ENCODE measurements at regions not wholly inside any gene's neighbourhood (a gene's known extent, or its start where the extent isn't known, plus 50 kb on each side); places are given as distances from the start of the nearest gene placed in this dataset.

GRCh38 chr3:182469086-182469485 lies 324.2 kb upstream of the ATP11B start:
- no peaks in the 10 kb centered on the region for H3K27me3 ChIP-seq
- no peaks in the 10 kb centered on the region for H3K36me3 ChIP-seq
- DNase-seq (ENCODE audit: low read depth in 1 of 2, low spot score in 1 of 2), result no peak
- no peak overlapping the region for H3K4me3 ChIP-seq
- no peaks in the 10 kb centered on the region for H3K4me1 ChIP-seq (ENCODE audit: low read depth)
- no peak for TF ChIP-seq CTCF (IDR thresholded peaks at IDR 0.05; ENCODE audit: low read depth, low read length)
- no peak overlapping the region for H3K27ac ChIP-seq
- no peaks in the 10 kb centered on the region for H3K9me3 ChIP-seq (ENCODE audit: low read depth)

GRCh38 chr3:182470187-182470586 lies 323.1 kb upstream of the ATP11B start:
- Histone ChIP-seq H3K27me3 (no peaks in the 10 kb centered on the region), H3K9me3 (ENCODE audit: low read depth) (no peaks in the 10 kb centered on the region), H3K27ac (no peak overlapping the region), H3K4me3 (no peak overlapping the region), H3K4me1 (ENCODE audit: low read depth) (no peaks in the 10 kb centered on the region), H3K36me3 (no peaks in the 10 kb centered on the region)
- no peak for TF ChIP-seq CTCF (IDR thresholded peaks at IDR 0.05; ENCODE audit: low read depth, low read length)
- no peak for DNase-seq (ENCODE audit: low read depth in 1 of 2, low spot score in 1 of 2)

GRCh38 chr3:182473191-182473710 lies 320.1 kb upstream of the ATP11B start:
- TF ChIP-seq CTCF (IDR thresholded peaks at IDR 0.05; ENCODE audit: low read depth, low read length), result no peak
- no peak overlapping the region for H3K27ac ChIP-seq

GRCh38 chr3:182478369-182478768 lies 314.9 kb upstream of the ATP11B start:
- Histone ChIP-seq H3K4me3 (no peak overlapping the region), H3K27ac (no peak overlapping the region), H3K9me3 (ENCODE audit: low read depth) (no peaks in the 10 kb centered on the region), H3K4me1 (ENCODE audit: low read depth) (peaks cover 2% of the 10 kb centered on the region), H3K27me3 (no peaks in the 10 kb centered on the region), H3K36me3 (no peaks in the 10 kb centered on the region)
- DNase-seq (ENCODE audit: low read depth in 1 of 2, low spot score in 1 of 2), result no peak
- TF ChIP-seq CTCF (IDR thresholded peaks at IDR 0.05; ENCODE audit: low read depth, low read length), result no peak

More at GRCh38 chr3:182473191-182473710, 320.1 kb upstream of the ATP11B start:
- DNase-seq (ENCODE audit: low read depth in 1 of 2, low spot score in 1 of 2), result no peak
- no peaks in the 10 kb centered on the region for H3K36me3 ChIP-seq
- no peaks in the 10 kb centered on the region for H3K27me3 ChIP-seq
- H3K9me3 ChIP-seq (ENCODE audit: low read depth), result no peaks in the 10 kb centered on the region
- no peak overlapping the region for H3K4me3 ChIP-seq
- H3K4me1 ChIP-seq (ENCODE audit: low read depth), result peaks cover 2% of the 10 kb centered on the region

GRCh38 chr3:182479419-182480336 lies 313.6 kb upstream of the ATP11B start:
- Histone ChIP-seq H3K4me3 (no peak overlapping the region), H3K27ac (no peak overlapping the region)

More at GRCh38 chr3:182479419-182480336, 313.6 kb upstream of the ATP11B start:
- TF ChIP-seq CTCF (IDR thresholded peaks at IDR 0.05; ENCODE audit: low read depth, low read length), result no peak
- H3K9me3 ChIP-seq (ENCODE audit: low read depth), result no peaks in the 10 kb centered on the region
- H3K36me3 ChIP-seq, result no peaks in the 10 kb centered on the region
- no peaks in the 10 kb centered on the region for H3K27me3 ChIP-seq
- no peak for DNase-seq (ENCODE audit: low read depth in 1 of 2, low spot score in 1 of 2)
- peaks cover 2% of the 10 kb centered on the region for H3K4me1 ChIP-seq (ENCODE audit: low read depth)
